IPS-NIHi7 (cell line): ENCODE measurements at regions not wholly inside any gene's neighbourhood (a gene's known extent, or its start where the extent isn't known, plus 50 kb on each side); places are given as distances from the start of the nearest gene placed in this dataset.
A peak's percentile ranks its signal among the peaks of the same experiment; 100 is the strongest.

Experiments used
- DNase-seq: peaks from one replicate; pipeline ENCODE4 v3.0.0; 2012; ENCODE audit warnings: mixed read lengths; ENCODE audit errors: extremely low spot score

DNA sequence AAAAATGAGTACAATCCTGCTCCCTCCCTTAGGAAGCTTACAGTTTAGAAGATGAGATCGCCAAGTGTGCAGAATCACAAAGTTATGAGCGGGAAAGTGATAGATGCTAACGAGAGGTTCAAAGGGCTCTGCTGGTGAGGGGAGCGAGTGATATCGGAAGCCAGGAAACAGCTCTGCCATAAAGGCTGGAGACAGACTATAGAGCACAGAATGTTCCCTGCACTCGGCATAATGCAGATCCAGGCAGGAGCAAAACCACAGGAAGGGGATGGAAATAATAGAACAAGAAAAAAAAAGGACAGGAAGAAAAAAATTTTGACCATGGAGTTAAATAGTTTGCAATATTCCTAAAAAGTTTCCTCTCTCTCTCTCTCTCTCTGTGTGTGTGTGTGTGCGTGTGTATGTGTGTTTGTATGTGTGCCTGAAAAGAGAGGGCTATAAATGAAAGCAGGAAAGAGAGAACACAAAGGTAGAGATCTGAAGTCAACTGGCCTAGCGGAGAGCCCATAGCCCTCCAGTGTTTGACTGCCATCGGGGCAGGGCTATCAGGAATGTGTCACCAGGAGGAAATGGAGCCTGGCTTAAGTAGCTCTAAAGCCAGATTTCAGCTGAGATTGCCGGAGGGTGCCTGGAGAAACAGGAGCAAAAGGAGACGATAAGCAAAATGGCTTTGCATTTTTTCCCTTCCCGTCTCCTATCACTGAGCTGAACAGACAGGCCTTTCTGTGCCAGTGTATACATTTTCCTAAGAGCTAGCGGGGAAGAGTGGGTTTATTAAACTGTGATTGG, 175.8 kb upstream of the LYZL1 start:
- DNase-seq = peak; percentile 26

DNA sequence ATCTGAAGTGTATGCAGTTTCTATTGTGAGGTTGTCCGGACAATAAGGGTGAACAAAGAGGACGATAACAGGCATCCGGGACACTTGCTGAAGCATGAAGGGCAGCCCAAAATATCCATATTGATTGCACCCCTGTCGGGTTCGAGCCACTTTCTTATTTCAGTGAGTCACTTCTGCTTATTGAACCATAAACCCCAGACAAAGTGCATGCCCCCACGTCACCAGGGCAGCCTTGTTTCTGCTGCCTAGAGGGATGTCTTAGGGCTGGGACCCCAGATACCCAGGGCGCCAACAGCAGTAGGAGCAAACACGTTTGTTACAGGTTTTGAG, 175.3 kb upstream of the LYZL1 start:
- DNase-seq = no peak

DNA sequence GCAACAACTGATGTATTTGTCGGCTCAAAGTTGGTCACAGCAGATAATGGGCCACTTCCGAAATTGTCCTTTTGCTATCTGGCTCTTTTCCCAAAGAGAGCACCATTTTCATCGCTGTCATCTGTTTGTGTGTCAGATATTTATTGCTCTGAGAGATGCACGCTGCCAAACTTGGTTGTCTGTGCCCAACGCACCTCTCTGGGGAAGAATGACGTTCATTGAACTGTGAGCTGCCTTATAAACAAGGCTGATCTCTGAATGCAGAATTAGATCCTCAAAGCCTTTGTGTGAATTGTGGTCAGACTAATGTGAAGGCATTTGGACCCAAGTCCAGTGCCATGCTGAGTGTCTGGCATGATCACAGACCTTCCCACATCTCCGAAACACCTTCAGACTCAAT, 174.7 kb upstream of the LYZL1 start:
- DNase-seq = no peak

DNA sequence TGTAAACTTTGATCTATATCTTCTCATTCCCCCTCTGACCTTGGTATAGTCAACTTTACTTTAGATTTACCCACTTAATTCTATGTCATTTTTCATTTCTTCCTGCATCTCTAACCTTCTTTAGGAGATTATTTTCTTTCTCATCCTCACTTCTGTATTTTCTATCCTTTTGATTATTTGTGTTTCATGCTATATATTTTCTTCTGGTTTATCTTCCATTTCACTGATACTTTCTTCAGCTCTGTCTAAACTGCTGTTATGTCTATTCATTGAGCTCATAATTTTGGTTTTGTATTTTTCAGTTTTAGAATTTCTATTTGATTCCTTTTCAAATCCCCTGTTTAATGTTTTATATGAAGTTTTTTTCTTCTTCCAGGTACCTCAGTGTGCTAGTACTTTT, 171.1 kb upstream of the LYZL1 start:
- DNase-seq = no peak

DNA sequence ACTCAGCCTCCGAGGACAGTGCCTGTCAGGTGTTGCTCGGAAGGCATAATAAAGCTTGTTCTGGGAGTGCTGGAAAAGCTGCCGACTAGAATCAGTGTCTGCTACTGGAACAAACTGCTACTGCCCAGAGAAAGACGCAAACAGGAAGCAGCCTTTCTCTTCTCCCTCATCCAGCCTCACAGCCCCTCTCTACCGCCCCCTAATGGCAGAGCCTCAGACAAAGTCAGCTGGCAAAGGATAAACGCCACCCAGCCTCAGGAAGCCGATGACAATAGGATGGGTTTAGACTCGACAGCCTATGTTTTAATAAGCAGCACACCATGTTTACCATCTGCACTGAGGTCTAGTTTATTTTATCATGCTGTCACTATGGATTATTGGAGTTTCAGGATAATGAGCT, 169.5 kb upstream of the LYZL1 start:
- DNase-seq = peak; percentile 82

DNA sequence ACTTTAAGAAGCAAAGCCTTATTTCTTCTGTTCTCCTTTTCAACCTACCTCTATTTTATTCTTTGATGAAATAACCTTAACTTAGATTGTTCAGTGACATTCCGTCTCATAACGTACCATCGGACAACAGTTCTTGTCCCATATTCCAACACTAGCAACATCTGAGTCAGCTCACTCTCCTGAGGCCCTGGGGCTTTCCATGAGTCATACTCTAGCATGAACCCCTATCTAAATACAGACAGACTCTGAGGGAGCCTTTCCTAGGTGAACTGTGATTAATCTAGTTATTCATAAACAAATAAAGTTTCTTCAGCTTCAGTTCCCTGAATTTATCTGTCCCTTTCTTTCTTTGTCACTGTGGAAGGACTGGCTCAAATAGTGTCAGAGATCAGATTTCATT, 168.7 kb upstream of the LYZL1 start:
- no peak for DNase-seq

DNA sequence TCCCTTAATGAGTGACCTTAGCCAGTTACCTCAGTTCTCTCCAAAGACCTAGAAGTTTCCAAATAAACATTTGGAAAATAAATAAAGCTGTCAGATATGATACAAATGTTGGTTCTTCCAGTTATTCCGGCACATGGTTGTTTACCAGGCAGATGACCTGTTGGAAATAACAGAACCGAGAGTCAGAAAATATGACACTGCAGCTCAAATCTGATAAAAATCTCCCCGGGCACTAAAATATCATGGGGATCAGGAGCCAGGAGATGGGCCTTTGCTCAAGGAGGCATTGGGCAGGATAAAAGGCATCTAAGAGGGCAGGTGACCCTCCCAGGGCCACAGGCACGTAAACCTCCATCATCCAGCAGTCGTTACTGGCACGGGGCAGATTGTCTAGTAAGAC, 164.0 kb upstream of the LYZL1 start:
- no peak for DNase-seq

DNA sequence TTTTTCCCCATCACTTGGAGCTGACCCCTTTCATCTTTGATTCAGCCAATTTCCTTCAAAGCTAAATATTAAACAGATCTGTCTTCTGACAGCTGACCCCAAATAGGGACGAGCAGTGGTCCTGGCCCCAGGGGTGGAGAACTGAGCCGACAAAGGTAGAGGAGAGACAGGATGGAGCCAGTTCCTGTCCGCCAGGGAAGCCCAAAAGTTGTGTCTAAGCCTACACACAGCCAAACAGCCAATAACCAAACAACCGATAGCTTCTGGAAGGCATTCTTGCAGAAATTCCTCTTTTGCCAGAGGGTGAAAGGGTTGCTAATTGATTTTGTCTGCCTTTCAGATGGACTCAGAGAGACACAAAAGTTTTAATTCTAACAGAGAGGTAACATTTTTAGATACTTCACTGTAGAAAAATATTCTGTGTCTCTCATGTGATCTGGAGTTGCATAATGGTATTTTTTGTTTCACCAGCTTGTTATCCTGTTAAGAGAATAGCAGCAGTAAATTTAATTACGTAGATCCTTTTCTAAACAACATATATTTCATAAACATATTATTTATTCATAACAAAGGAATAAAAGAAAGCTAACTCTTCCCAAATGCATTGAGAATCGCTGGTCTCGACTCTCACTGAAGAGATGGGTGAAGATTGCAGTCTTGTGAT, 161.7 kb upstream of the LYZL1 start:
- DNase-seq = no peak

DNA sequence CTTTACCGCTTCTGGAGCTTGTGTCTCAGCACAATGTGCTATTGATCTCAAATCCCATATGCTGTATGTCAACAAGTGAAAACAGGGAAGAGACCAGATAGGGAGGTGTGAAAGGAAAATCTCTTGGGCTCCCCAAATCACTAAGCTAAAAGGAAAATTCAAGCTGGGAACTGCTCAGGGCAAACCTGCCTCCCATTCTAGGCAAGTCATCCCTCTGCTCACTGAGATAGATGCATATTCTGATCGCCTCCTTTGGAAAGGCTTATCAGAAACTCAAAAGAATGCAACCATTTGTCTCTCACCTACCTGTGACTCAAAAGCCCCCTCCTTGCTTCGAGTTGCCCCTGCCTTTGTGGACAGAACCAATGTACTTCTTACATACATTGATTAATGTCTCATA, 161.1 kb upstream of the LYZL1 start:
- no peak for DNase-seq

DNA sequence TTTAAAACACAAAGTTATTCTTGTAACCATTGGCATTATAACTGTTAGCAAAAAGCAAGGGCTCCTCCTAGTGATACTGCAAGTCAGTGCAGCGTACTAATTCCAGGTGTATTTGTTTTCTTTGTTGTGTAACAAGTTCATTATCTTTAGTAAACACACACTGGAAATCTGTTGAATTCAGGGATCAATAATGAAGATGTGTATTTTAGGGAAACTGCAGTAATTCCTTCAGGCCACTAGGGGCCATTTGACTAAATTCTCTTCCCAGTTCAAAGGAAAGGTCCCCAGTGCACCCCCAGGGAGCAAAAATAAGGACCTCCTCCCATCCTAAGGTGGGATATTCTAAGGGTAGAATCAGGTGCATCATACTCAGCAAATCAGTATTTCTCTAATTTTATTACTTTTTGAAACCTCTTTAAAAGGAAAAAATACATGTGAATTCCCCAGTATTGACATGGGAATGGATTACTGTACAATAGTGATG, 158.6 kb upstream of the LYZL1 start:
- peak; percentile 31 for DNase-seq

DNA sequence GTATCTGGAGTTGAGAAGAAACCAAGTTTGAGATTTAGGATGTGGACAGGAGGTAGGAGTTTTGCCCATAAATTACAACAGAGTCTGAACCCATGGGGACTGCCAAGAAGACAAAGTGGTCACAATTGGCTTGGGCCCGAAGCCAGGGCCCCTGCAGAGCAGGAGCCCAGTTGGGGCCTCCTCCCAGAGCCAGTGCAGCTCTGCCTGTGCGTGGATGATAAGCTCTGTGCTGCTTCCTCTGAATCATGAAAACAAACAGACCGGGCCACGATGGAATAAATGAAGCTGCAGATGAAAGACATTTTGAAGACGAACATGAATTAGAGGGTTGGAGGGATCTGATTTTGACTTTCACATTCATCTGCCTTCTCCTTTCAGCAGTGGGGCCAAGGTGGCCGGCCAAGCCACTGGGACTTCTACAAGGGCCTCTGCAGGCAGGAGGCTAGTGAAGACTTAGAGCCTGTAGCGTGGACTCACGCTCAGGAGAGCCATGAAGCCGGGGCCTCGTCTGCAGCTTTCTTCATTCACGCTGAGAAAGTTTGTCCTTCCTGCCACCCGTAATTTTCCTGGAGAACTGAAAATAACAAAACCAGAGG, 156.8 kb upstream of the LYZL1 start:
- DNase-seq = no peak

DNA sequence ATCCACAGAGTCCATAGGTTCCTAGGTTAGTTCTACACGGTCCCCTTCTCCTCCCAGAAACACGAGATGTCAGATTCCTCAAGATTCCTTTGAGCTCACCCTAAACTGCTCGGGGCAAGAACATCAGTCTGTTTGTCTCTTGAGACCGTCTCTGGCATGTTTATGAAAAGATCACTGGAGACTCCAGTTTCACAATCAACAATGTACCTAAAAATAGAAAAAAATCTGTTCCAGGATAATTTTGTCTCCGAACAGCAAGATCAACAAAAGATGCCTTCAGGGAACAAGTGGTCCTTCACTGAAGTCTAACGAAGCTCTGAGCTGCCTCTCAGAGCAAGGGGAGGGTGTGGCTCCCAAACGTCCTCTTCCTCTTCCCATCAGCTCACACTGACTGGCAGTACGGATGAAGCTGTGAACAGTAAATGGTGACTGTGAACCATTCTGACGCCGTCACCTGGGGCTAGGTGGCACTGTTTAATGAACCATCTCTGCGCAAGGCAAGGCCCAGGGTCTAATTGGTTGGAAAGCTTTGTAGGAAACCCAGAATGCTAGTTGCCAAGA, 156.2 kb upstream of the LYZL1 start:
- DNase-seq = no peak

DNA sequence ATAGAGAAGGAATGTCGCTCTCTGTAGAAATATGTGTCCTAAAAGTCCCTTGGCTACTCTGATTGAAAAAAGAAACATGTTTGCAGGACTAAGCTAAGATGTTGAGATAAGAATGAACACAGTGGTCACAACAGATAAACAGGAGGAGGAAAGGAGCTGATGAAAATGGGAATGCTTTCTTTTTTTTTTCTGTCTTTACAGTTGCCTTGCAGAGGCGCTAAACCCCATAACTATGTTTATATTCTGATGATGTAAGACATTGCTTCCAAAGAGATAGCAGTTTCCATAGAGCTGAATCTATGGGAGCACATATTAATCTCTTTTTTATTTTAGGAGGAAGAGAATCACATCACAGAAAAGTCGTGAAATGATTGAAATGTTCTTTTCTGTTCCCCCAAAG, 153.5 kb upstream of the LYZL1 start:
- DNase-seq = no peak

DNA sequence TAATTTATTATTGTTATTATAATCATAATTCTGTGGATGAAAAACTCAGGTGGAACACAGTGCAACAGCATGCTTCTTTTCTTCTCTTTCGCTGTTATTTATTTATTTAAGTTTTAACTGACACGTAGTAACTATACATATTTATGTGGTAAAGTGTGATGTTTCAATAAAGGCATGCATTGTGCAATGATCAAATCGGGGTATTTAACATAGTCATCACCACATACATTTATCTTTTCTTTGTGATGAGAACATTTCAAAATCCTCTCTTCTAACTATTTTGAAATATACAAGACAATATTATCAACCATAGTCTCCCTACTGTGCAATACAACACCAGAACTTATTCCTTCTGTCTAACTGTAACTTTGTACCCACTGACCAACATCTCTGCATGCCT, 152.5 kb upstream of the LYZL1 start:
- no peak for DNase-seq

DNA sequence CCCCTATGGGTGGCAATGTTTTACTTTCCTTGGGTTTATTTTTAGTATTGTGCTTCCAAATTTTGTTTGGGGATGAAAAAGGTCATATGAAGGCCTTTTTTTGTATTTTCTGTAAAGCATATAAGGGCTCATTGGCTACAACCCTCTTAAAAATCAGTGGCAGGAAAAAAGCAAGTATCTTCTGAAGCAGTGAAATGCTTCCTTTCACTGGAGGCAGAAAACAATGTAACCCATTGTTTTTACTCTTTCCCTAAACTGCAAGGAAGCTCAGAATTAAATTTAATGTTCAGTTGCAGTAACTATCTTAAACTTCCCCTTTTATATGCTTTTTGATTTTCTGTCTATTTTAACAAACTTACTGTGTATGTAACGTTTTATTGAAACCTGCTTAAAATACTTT, 148.7 kb upstream of the LYZL1 start:
- DNase-seq = no peak

DNA sequence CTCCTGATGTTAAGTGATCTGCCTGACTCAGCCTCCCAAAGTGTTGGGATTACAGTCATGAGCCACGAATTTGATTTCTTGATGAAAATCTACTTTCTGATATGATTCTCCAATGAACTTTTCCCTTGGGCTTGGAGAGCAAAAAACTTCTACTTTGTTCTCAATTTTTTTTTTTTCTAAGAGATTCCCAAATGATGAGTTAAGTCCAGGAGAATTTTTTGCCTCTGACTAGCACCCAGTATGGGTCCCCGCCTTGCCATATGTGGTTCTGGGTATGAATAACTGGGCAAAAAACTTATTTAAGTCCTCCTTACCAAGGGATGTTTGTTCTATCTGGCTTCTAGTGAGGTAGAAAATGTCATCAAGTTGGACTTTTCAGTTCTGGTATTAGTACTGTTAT, 147.9 kb upstream of the LYZL1 start:
- no peak for DNase-seq

DNA sequence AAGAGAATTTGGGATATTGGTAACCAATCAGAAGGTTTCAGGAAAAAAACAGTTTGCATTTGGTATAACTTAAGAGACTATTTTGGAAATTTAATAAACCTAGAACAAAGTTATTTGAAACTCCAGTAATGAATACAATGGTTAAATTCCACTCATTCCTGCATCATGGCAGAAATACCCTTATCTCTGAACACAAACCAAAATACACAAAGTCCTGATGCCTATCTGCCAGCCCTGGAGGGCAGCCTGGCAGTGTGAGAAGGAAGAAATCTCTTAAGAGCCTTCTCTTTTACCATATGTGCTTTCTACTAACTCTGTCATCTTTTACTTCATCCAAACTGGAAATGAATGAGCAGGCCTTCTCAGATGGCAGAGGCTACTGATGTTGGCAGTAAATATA, 147.1 kb upstream of the LYZL1 start:
- no peak for DNase-seq

DNA sequence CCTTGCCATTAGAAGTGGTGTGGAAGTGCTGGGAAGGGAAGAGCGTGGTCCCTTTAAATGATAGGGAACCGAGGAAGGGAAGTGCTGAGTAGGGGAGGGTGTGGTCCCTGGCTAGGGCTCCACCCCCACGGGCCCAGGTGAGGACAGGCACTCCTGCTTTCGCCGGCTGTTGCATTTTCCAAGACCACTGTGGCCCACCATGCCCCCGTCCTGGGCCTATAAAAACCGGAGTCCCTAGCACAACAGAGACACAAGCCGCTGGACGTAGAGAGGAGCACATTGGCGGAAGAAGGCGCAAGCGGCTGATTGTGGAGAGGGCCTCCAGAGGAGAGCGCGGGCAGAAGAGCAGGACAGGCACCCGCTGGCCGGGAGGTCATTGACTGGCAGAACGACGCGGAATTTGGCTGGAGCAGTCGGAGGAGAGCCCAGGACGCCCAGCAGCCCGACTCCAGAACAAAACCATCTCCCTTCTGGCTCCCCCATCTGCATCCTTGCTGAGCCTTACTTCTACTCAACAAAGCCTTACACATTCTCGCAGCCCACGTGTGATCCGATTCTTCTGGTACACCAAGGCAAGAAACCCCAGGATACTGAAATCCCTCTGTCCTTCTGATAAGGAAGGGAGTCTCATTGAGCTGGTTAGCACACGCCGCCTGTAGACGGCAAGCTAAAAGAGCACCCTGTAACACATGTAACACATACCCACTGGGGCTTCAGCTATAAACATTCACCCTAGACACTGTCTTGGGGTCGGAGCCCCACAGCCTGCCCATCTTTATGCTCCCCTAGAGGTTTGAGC, 146.2 kb upstream of the LYZL1 start:
- DNase-seq = peak; percentile 29

DNA sequence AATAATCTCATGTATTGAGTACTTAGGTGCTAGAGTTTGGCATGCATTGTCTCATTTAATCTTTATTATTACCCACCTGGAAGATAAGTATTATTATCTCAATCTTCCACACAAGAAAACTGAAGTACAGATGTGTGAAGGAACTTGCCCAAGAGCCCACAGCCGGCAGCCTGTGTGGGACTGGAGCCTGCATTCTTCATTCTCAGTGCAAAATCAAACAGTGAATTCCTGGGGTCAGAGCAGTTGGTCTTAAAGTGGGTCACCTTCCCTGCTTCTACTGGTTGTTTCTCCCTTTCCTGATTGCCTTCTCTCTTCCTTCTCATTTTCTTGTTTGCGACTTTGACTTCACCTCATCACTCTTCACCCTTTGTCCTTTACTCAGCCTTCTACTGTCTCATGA, 144.7 kb upstream of the LYZL1 start:
- DNase-seq = no peak

DNA sequence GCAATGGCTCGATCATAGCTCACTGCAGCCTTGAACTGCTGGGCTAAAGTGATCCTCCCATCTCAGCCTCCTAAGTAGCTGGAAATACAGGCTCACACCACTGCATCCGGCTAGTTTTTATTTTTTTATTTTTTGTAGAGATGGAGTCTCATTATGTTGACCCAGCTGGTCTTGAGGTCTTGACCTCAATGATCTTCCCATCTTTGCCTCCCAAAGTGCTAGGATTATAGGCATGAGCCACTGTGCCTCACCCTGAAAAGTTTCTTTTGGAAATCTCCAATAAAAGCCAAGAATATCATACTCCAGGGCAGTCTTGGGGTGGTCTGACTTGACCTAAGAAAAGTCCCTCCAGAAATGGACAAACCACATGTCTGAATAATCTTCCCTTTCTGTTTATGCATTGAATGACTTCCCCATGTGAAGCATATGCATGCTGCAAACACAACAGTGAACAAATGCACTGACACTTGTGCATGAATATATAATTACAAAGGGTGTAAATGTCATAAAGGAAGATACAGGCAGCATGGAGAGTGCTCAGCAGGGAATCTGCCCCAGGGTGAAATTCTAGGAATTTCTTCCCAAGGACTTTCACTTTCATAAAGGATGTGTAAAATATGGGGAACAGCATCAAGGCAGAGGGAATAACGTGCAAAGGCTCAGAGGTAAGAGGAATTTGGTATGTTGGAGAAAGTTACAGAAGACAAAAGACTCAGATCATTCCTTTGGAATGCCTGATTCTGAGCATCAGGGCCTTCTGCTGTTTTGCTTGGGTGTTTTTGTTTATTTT, 142.4 kb upstream of the LYZL1 start:
- DNase-seq = no peak

DNA sequence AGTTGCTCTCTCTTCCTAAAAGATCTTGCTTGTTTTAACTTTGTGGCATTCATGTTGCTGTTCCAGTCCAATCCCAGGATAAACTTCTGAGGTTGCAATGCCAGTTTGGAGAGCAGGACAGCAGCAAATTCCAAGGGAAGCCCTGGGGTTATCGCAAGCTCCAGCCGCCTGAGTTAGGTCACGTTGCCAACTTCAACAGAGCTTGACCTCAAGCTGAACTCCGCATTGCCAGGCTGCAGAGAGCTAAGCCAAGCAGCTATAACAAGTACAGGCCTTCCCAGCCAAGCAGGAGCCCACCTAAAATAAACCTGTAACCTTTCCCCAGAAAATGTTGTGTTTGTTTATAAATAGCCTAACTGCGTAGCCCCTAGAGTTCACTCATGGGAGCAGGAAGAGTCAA, 138.9 kb upstream of the LYZL1 start:
- DNase-seq = no peak
